Endothelial cell of umbilical vein (primary cell): ENCODE measurements at regions not wholly inside any gene's neighbourhood (a gene's known extent, or its start where the extent isn't known, plus 50 kb on each side); places are given as distances from the start of the nearest gene placed in this dataset.

Experiments used
- BruUV-seq: library from RNA; stranded (reverse); fragments of 400-500 nt; replicated peaks from 2 replicates; lab custom pipeline; 2021; lab: Mats Ljungman, UMichigan
- CTCF ChIA-PET: fragments of 300-600, 350-600 bp; sonication (Branson Sonifier 250); formaldehyde crosslinking; loops from one replicate; lab custom pipeline; 2021; ENCODE audit warnings: antibody characterized with exemption, inconsistent platforms; lab: Charles Lee
- POLR2A ChIA-PET: fragments of 300-600, 350-600 bp; sonication (Branson Sonifier 250); formaldehyde crosslinking; loops from one replicate; lab custom pipeline; 2021; ENCODE audit warnings: antibody characterized with exemption, inconsistent platforms; lab: Charles Lee
- DNase-seq: peaks from one replicate; pipeline ENCODE4 v3.0.0-alpha.2; 2011; ENCODE audit warnings: low read depth, low spot score
- FAIRE-seq: peaks from 2 replicates; lab custom pipeline; 2011; peaks lifted over from hg19 to GRCh38; lab: Jason Lieb, UNC
- H2AFZ ChIP-seq: 2 replicates; pipeline ENCODE4 v1.6.0; 2012; ENCODE audit warnings: low read depth, low read length, control low read depth, inconsistent platforms
- H3K27ac ChIP-seq: 2 replicates; pipeline ENCODE4 v1.5.1; 2011; ENCODE audit warnings: low read depth, mild to moderate bottlenecking, control low read depth, low read length, moderate library complexity; ENCODE audit not compliant: insufficient read depth
- H3K27me3 ChIP-seq, 2 experiments: 2 replicates each; pipeline versions ENCODE4 v1.6.0 to v1.6.1; 2011; ENCODE audit warnings: low read length in 2 of 2, mixed read lengths in 1 of 2; ENCODE audit not compliant: control insufficient read depth in 2 of 2, insufficient read depth in 2 of 2
- H3K36me3 ChIP-seq, 2 experiments: 2 replicates in 1 of 2; 3 replicates in 1 of 2; pipeline ENCODE4 v1.5.1; 2011; ENCODE audit warnings: low read length in 2 of 2, mild to moderate bottlenecking in 1 of 2, moderate library complexity in 1 of 2; ENCODE audit not compliant: control insufficient read depth in 2 of 2, insufficient read depth in 2 of 2; ENCODE audit errors: extremely low read depth in 1 of 2
- H3K4me1 ChIP-seq: 3 replicates; pipeline ENCODE4 v1.5.1; 2011; ENCODE audit warnings: mild to moderate bottlenecking, low read length; ENCODE audit not compliant: control insufficient read depth, insufficient read depth; ENCODE audit errors: extremely low read depth
- H3K4me2 ChIP-seq: 2 replicates; pipeline ENCODE4 v1.6.1; 2011; ENCODE audit warnings: low read length, control low read depth, mixed read lengths; ENCODE audit not compliant: insufficient read depth
- H3K4me3 ChIP-seq, 3 experiments: fragments of 200-600 bp in 1 of 3; sonication (generic), shearing (Covaris generic) in 1 of 3; replicated peaks in 1 of 3; 2 replicates each; pipeline ENCODE4 v1.5.1; 2011 to 2016; ENCODE audit warnings: control low read depth in 3 of 3, low read length in 3 of 3, mild to moderate bottlenecking in 2 of 3, inconsistent platforms in 1 of 3, low read depth in 1 of 3, moderate library complexity in 1 of 3; ENCODE audit not compliant: insufficient read depth in 1 of 3
- H3K79me2 ChIP-seq: 2 replicates; pipeline ENCODE4 v1.6.0; 2012; ENCODE audit warnings: low read length, inconsistent platforms; ENCODE audit not compliant: control insufficient read depth, insufficient read depth
- H3K9ac ChIP-seq: replicated peaks from 2 replicates; pipeline ENCODE3; 2011; ENCODE audit warnings: low read length, control low read depth; ENCODE audit not compliant: insufficient read depth; ENCODE audit errors: extremely low read depth
- H3K9me1 ChIP-seq: replicated peaks from 3 replicates; pipeline ENCODE4 v1.6.0; 2011; ENCODE audit warnings: mild to moderate bottlenecking, low read length; ENCODE audit not compliant: control insufficient read depth, insufficient read depth; ENCODE audit errors: extremely low read depth
- H3K9me3 ChIP-seq: replicated peaks from 2 replicates; pipeline ENCODE4 v1.5.1; 2012; ENCODE audit warnings: low read length, inconsistent platforms; ENCODE audit not compliant: control insufficient read depth, insufficient read depth
- H4K20me1 ChIP-seq: replicated peaks from 2 replicates; pipeline ENCODE3; 2011; ENCODE audit warnings: mild to moderate bottlenecking, low read length; ENCODE audit not compliant: control insufficient read depth, insufficient read depth; ENCODE audit errors: extremely low read depth
- EZH2 ChIP-seq: IDR thresholded peaks from 2 replicates; pipeline ENCODE4 v1.6.1; 2012; ENCODE audit warnings: borderline replicate concordance, low read depth, mild to moderate bottlenecking, moderate library complexity, low read length, inconsistent platforms; ENCODE audit not compliant: severe bottlenecking
- FOS ChIP-seq: IDR thresholded peaks from 2 replicates; pipeline ENCODE4 v1.6.1; 2011; ENCODE audit warnings: mild to moderate bottlenecking, low read length, moderate library complexity, borderline replicate concordance; ENCODE audit not compliant: insufficient read depth
- GATA2 ChIP-seq: IDR thresholded peaks from 2 replicates; pipeline ENCODE4 v1.7.0; 2011; ENCODE audit warnings: low read depth, mild to moderate bottlenecking, moderate library complexity, mixed read lengths, low read length; ENCODE audit not compliant: insufficient read length, insufficient read depth
- JUN ChIP-seq: IDR thresholded peaks from 2 replicates; pipeline ENCODE4 v1.6.1; 2011; ENCODE audit warnings: borderline replicate concordance, low read depth; ENCODE audit not compliant: insufficient read length, insufficient read depth
- POLR2A ChIP-seq: IDR thresholded peaks from 2 replicates; pipeline ENCODE4 v1.6.1; 2012; ENCODE audit warnings: low read depth, mild to moderate bottlenecking, control low read depth, low read length
- POLR2AphosphoS5 ChIP-seq: IDR thresholded peaks from 2 replicates; pipeline ENCODE4 v1.6.1; 2012; ENCODE audit warnings: low read depth, mild to moderate bottlenecking, control low read depth, low read length, moderate library complexity; ENCODE audit not compliant: insufficient read depth
- dilution Hi-C: fragments of 300-500 bp; cut with MboI; formaldehyde crosslinking; loops from one replicate; pipeline ENCODE4 v1.15.0; 2019; ENCODE audit warnings: low sequenced_read_pairs; ENCODE audit not compliant: extremely low pct_ligation_motif_present
- intact Hi-C: fragments of 100-400 bp; cut with micrococcal nuclease; formaldehyde crosslinking; loops from one replicate; pipeline ENCODE4 v1.10.0; 2022
- TF ChIP-seq, protein P1 (sequence below), 2 donors: IDR thresholded peaks; 1 replicate in 1 of 2; 2 replicates in 1 of 2; pipeline ENCODE4 v1.5.1; 2011; ENCODE audit warnings: low read length in 2 of 2, mild to moderate bottlenecking in 2 of 2, moderate library complexity in 2 of 2, control low read depth in 1 of 2, inconsistent platforms in 1 of 2, low read depth in 1 of 2; ENCODE audit not compliant: insufficient read depth in 1 of 2; ENCODE audit errors: extremely low read depth in 1 of 2

DNA sequence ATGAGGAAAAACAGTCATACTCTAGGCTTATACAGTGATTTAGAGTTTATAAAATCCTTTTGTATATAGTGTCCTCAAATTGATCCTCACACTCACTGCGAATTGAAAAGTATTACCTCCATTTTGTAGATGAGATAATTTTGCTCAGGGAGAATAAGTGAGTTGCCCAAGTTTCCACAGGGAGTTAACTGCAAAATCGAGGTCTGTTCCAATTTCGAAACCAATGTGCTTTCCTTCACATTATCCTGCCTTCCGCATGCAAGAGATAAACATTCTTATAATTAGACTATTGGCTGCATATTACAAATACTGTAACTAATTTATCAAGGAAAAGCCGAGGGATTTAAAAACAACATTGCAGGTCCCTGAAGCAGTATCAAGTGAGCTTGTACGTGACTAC, 667.0 kb downstream of the SQOR start:
- H3K9ac ChIP-seq = no peak overlapping the region
- no TSS peak for BruUV-seq
- H3K27me3 ChIP-seq = no peaks in the 10 kb centered on the region
- H3K4me1 ChIP-seq = no peaks in the 10 kb centered on the region
- intact Hi-C loops (no loop called here), dilution Hi-C loops (no loop called here)
- no peak overlapping the region for H3K27ac ChIP-seq
- DNase-seq (no peak), FAIRE-seq (no peak)
- H4K20me1 ChIP-seq = no peaks in the 10 kb centered on the region
- no peaks in the 10 kb centered on the region for H3K36me3 ChIP-seq
- no peaks in the 10 kb centered on the region for H3K9me1 ChIP-seq
- POLR2A ChIA-PET = no interaction called here
- no peak overlapping the region for H2AFZ ChIP-seq
- H3K79me2 ChIP-seq = no peaks in the 10 kb centered on the region
- no peak for TF ChIP-seq GATA2
- TF ChIP-seq FOS = no peak
- no peak for TF ChIP-seq EZH2
- TF ChIP-seq, protein P1, sequence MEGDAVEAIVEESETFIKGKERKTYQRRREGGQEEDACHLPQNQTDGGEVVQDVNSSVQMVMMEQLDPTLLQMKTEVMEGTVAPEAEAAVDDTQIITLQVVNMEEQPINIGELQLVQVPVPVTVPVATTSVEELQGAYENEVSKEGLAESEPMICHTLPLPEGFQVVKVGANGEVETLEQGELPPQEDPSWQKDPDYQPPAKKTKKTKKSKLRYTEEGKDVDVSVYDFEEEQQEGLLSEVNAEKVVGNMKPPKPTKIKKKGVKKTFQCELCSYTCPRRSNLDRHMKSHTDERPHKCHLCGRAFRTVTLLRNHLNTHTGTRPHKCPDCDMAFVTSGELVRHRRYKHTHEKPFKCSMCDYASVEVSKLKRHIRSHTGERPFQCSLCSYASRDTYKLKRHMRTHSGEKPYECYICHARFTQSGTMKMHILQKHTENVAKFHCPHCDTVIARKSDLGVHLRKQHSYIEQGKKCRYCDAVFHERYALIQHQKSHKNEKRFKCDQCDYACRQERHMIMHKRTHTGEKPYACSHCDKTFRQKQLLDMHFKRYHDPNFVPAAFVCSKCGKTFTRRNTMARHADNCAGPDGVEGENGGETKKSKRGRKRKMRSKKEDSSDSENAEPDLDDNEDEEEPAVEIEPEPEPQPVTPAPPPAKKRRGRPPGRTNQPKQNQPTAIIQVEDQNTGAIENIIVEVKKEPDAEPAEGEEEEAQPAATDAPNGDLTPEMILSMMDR (IDR thresholded peaks at IDR 0.05; ENCODE audit: extremely low read depth in 1 of 2, insufficient read depth in 1 of 2, low read depth in 1 of 2, low read length in 2 of 2) = no peak
- TF ChIP-seq POLR2AphosphoS5 = no peak
- no peak for TF ChIP-seq POLR2A
- no peak for TF ChIP-seq JUN
- no peaks in the 10 kb centered on the region for H3K9me3 ChIP-seq
- CTCF ChIA-PET = interaction anchor here (1.5 to 2.6 kb wide), 2 partner anchors 10 to 506 kb away, joined by 7 to 10 read pairs; no protein-coding TSS in a partner anchor
- H3K4me3 ChIP-seq = no peak overlapping the region
- H3K4me2 ChIP-seq = no peak overlapping the region

DNA sequence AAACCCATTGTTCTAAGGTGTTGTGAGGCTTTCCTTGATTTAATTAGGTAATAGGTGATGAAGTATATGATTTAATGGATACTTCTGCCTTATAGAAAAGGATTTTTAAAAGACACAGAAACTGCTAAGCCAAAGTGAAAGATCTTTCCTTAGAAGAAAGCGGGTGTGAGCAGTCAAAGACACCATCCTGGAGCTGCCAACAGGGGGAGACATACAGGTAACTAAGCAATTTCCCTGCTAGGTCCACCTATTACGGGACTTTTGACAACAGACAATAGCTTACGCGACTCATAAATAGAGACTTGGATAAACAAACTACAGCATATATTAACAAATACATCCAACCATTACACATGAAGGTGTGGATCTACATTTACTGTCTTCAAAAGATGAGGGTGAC, 669.5 kb downstream of the SQOR start:
- FAIRE-seq (no peak), DNase-seq (peak; percentile 7)
- dilution Hi-C loops (no loop called here), intact Hi-C loops (loop anchor here (1.0 kb wide), 1 partner anchor 509 kb away; no protein-coding TSS in a partner anchor)
- Histone ChIP-seq H3K79me2 (no peaks in the 10 kb centered on the region), H3K9me1 (no peaks in the 10 kb centered on the region), H3K9ac (no peak overlapping the region), H3K4me1 (no peaks in the 10 kb centered on the region), H3K27ac (no peak overlapping the region), H3K27me3 (no peaks in the 10 kb centered on the region), H3K9me3 (no peaks in the 10 kb centered on the region), H3K4me2 (no peak overlapping the region), H2AFZ (no peak overlapping the region), H3K36me3 (no peaks in the 10 kb centered on the region), H3K4me3 (no peak overlapping the region), H4K20me1 (no peaks in the 10 kb centered on the region)
- CTCF ChIA-PET = interaction anchor here (0.7 to 2.4 kb wide), 4 partner anchors 212 to 1684 kb away, joined by 3 to 7 read pairs (median 3); no protein-coding TSS in a partner anchor
- TF ChIP-seq, protein P1 (IDR thresholded peaks at IDR 0.05; ENCODE audit: extremely low read depth in 1 of 2, insufficient read depth in 1 of 2, low read depth in 1 of 2, low read length in 2 of 2) = peak; percentile 46 to 50
- TF ChIP-seq GATA2 = no peak
- no TSS peak for BruUV-seq
- POLR2A ChIA-PET = no interaction called here
